Common myeloid progenitor, CD34-positive (primary cell): ENCODE measurements at regions not wholly inside any gene's neighbourhood (a gene's known extent, or its start where the extent isn't known, plus 50 kb on each side); places are given as distances from the start of the nearest gene placed in this dataset.

Experiments used
- CTCF ChIA-PET: fragments of 350-600 bp; sonication (Branson Sonifier 250); formaldehyde crosslinking; loops from one replicate; lab custom pipeline; 2021; ENCODE audit warnings: antibody characterized with exemption; lab: Charles Lee
- POLR2A ChIA-PET: fragments of 350-600 bp; sonication (Branson Sonifier 250); formaldehyde crosslinking; loops from one replicate; lab custom pipeline; 2021; ENCODE audit warnings: antibody characterized with exemption; lab: Charles Lee
- DNase-seq, 3 donors: peaks; one replicate each; pipeline versions ENCODE4 v3.0.0 to v3.0.0-alpha.2; 2013
- H3K27ac ChIP-seq, 2 experiments: 1 replicate in 1 of 2; 2 replicates in 1 of 2; pipeline ENCODE4 v1.7.0; 2013; ENCODE audit warnings: inconsistent platforms in 2 of 2, low read length in 2 of 2, mild to moderate bottlenecking in 2 of 2, low read depth in 1 of 2, moderate library complexity in 1 of 2; ENCODE audit not compliant: severe bottlenecking in 2 of 2, insufficient read depth in 1 of 2, poor library complexity in 1 of 2
- H3K27me3 ChIP-seq, 5 experiments: replicated peaks in 2 of 5; 1 replicate in 3 of 5; 2 replicates in 2 of 5; pipeline versions ENCODE4 v1.6.1 to v1.7.0; 2013; ENCODE audit warnings: low read length in 4 of 5, mild to moderate bottlenecking in 2 of 5, moderate library complexity in 2 of 5, inconsistent platforms in 1 of 5; ENCODE audit not compliant: insufficient read depth in 5 of 5, control insufficient read depth in 4 of 5
- H3K36me3 ChIP-seq, 4 experiments: 1 replicate in 2 of 4; 2 replicates in 2 of 4; pipeline versions ENCODE4 v1.6.1 to v1.7.0; 2013; ENCODE audit warnings: low read length in 3 of 4, control low read depth in 1 of 4, mild to moderate bottlenecking in 1 of 4; ENCODE audit not compliant: control insufficient read depth in 4 of 4, insufficient read depth in 4 of 4
- H3K4me1 ChIP-seq, 4 experiments: 1 replicate in 3 of 4; 2 replicates in 1 of 4; pipeline versions ENCODE4 v1.6.1 to v1.7.1; 2013; ENCODE audit warnings: low read length in 3 of 4, mild to moderate bottlenecking in 3 of 4, control low read depth in 1 of 4, inconsistent platforms in 1 of 4, moderate library complexity in 1 of 4; ENCODE audit not compliant: control insufficient read depth in 4 of 4, insufficient read depth in 4 of 4; ENCODE audit errors: control extremely low read depth in 1 of 4
- H3K4me3 ChIP-seq, 7 experiments: 1 replicate in 4 of 7; 2 replicates in 3 of 7; pipeline versions ENCODE4 v1.5.1 to v1.7.0; 2013; ENCODE audit warnings: mild to moderate bottlenecking in 7 of 7, low read length in 6 of 7, moderate library complexity in 6 of 7, inconsistent platforms in 2 of 7, low read depth in 2 of 7, control low read depth in 1 of 7; ENCODE audit not compliant: insufficient read depth in 4 of 7, control insufficient read depth in 1 of 7; ENCODE audit errors: extremely low read depth in 1 of 7
- H3K9me3 ChIP-seq, 5 experiments: 1 replicate in 4 of 5; 2 replicates in 1 of 5; pipeline versions ENCODE4 v1.6.1 to v1.7.1; 2013; ENCODE audit warnings: low read length in 4 of 5, mild to moderate bottlenecking in 2 of 5, inconsistent platforms in 1 of 5, low read depth in 1 of 5, moderate library complexity in 1 of 5; ENCODE audit not compliant: control insufficient read depth in 4 of 5, insufficient read depth in 2 of 5; ENCODE audit errors: control extremely low read depth in 1 of 5
- WGBS: methylation state at CpG from one replicate; pipeline ENCODE4 v1.1.5; 2013; ENCODE audit not compliant: insufficient coverage; 5-methylcytosine and 5-hydroxymethylcytosine counted together

GRCh38 chr6:140090871-140091270 lies 716.4 kb upstream of the CITED2 start:
- Histone ChIP-seq H3K27ac (no peak overlapping the region), H3K4me1 (no peaks in the 10 kb centered on the region), H3K4me3 (no peak overlapping the region), H3K36me3 (no peaks in the 10 kb centered on the region), H3K9me3 (no peaks in the 10 kb centered on the region), H3K27me3 (no peaks in the 10 kb centered on the region)
- 100% methylated on average over 3 of the region's 3 CpGs for WGBS
- no peak for DNase-seq
- POLR2A ChIA-PET: no interaction called here
- CTCF ChIA-PET: no interaction called here

GRCh38 chr6:140083375-140083774 lies 708.9 kb upstream of the CITED2 start:
- Histone ChIP-seq H3K9me3 (no peaks in the 10 kb centered on the region), H3K36me3 (no peaks in the 10 kb centered on the region), H3K27me3 (no peaks in the 10 kb centered on the region), H3K4me3 (no peak overlapping the region), H3K4me1 (no peaks in the 10 kb centered on the region), H3K27ac (no peak overlapping the region)
- CTCF ChIA-PET: no interaction called here
- DNase-seq: no peak
- POLR2A ChIA-PET: no interaction called here
- WGBS: no CpG with 5 or more reads among the region's 3 CpGs

- Histone ChIP-seq H3K4me3 (no peak overlapping the region), H3K4me1 (no peaks in the 10 kb centered on the region), H3K27ac (no peak overlapping the region), H3K9me3 (no peaks in the 10 kb centered on the region), H3K36me3 (no peaks in the 10 kb centered on the region), H3K27me3 (no peaks in the 10 kb centered on the region)
- no peak for DNase-seq
- ChIA-PET POLR2A (no interaction called here), CTCF (no interaction called here)
- 86% methylated on average over 1 of the region's 1 CpG for WGBS
Measured at GRCh38 chr6:140082867-140083297, 708.4 kb upstream of the CITED2 start.

GRCh38 chr6:140079328-140079727 lies 704.9 kb upstream of the CITED2 start:
- Histone ChIP-seq H3K4me1 (no peaks in the 10 kb centered on the region), H3K9me3 (no peaks in the 10 kb centered on the region), H3K4me3 (no peak overlapping the region), H3K36me3 (no peaks in the 10 kb centered on the region), H3K27ac (no peak overlapping the region), H3K27me3 (no peaks in the 10 kb centered on the region)
- no peak for DNase-seq
- ChIA-PET POLR2A (no interaction called here), CTCF (interaction anchor here (1.7 kb wide), 1 partner anchor 12 kb away, joined by 4 read pairs; no protein-coding TSS in a partner anchor)
- 94% methylated on average over 3 of the region's 5 CpGs for WGBS

GRCh38 chr6:140078561-140079125 lies 704.2 kb upstream of the CITED2 start:
- Histone ChIP-seq H3K4me1 (no peaks in the 10 kb centered on the region), H3K36me3 (no peaks in the 10 kb centered on the region), H3K9me3 (no peaks in the 10 kb centered on the region), H3K27ac (no peak overlapping the region), H3K4me3 (no peak overlapping the region), H3K27me3 (no peaks in the 10 kb centered on the region)
- CTCF ChIA-PET: interaction anchor here (1.2 to 1.7 kb wide), 2 partner anchors 12 to 106 kb away, joined by 3 to 4 read pairs; no protein-coding TSS in a partner anchor
- POLR2A ChIA-PET: no interaction called here
- no peak for DNase-seq
- WGBS: 100% methylated on average over 1 of the region's 3 CpGs

GRCh38 chr6:140077827-140078560 lies 703.5 kb upstream of the CITED2 start:
- POLR2A ChIA-PET: no interaction called here
- WGBS: no CpG with 5 or more reads among the region's 5 CpGs

GRCh38 chr6:140076105-140076504 lies 701.7 kb upstream of the CITED2 start:
- DNase-seq: no peak
- ChIA-PET POLR2A (no interaction called here), CTCF (interaction anchor here (0.9 to 1.4 kb wide), 2 partner anchors 10 to 36 kb away, joined by 3 read pairs; no protein-coding TSS in a partner anchor)
- Histone ChIP-seq H3K27me3 (no peaks in the 10 kb centered on the region), H3K9me3 (no peaks in the 10 kb centered on the region), H3K36me3 (no peaks in the 10 kb centered on the region), H3K4me3 (no peak overlapping the region), H3K4me1 (no peaks in the 10 kb centered on the region), H3K27ac (no peak overlapping the region)
- WGBS: 100% methylated on average over 1 of the region's 1 CpG

More at GRCh38 chr6:140077827-140078560, 703.5 kb upstream of the CITED2 start:
- H3K4me3 ChIP-seq: no peak overlapping the region
- H3K27ac ChIP-seq: no peak overlapping the region
- CTCF ChIA-PET: interaction anchor here (1.2 kb wide), 1 partner anchor 106 kb away, joined by 3 read pairs; no protein-coding TSS in a partner anchor
- H3K4me1 ChIP-seq: no peaks in the 10 kb centered on the region
- DNase-seq: no peak
- no peaks in the 10 kb centered on the region for H3K27me3 ChIP-seq
- H3K9me3 ChIP-seq: no peaks in the 10 kb centered on the region
- H3K36me3 ChIP-seq: no peaks in the 10 kb centered on the region
